ENCODE measurements at regions not wholly inside any gene's neighbourhood (a gene's known extent, or its start where the extent isn't known, plus 50 kb on each side); places are given as distances from the start of the nearest gene placed in this dataset.

DNA sequence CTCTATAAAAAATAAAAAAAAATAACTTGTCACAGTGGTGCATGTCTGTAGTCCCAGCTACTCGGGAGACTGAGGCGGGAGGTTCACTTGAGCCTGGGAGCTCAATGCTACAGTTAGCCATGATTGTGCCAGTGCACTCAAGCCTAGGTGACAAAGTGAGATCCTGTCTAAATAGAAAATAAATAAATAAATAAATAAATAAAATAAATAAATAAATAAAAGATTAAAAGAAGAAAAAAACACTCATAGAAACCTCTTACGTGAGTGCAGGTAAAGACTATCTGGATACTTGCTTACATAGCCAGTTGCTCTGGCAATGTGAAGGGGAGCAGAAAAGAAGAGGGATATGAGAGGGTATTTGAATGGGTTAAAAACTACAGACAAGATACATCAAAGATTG is 242.5 kb upstream of the PCDH15 start:
- H3K4me3 ChIP-seq = no peak overlapping the region
- no peak for DNase-seq (ENCODE audit: low spot score in 2 of 2)
- no peaks in the 10 kb centered on the region for H3K36me3 ChIP-seq
- TF ChIP-seq POLR2A (IDR thresholded peaks at IDR 0.05) = no peak
- TF ChIP-seq EP300 (IDR thresholded peaks at IDR 0.05) = no peak
- TF ChIP-seq, protein P1, sequence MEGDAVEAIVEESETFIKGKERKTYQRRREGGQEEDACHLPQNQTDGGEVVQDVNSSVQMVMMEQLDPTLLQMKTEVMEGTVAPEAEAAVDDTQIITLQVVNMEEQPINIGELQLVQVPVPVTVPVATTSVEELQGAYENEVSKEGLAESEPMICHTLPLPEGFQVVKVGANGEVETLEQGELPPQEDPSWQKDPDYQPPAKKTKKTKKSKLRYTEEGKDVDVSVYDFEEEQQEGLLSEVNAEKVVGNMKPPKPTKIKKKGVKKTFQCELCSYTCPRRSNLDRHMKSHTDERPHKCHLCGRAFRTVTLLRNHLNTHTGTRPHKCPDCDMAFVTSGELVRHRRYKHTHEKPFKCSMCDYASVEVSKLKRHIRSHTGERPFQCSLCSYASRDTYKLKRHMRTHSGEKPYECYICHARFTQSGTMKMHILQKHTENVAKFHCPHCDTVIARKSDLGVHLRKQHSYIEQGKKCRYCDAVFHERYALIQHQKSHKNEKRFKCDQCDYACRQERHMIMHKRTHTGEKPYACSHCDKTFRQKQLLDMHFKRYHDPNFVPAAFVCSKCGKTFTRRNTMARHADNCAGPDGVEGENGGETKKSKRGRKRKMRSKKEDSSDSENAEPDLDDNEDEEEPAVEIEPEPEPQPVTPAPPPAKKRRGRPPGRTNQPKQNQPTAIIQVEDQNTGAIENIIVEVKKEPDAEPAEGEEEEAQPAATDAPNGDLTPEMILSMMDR (IDR thresholded peaks at IDR 0.05) = no peak
- no peaks in the 10 kb centered on the region for H3K27me3 ChIP-seq
- H3K4me1 ChIP-seq = no peaks in the 10 kb centered on the region
- H3K9me3 ChIP-seq = no peaks in the 10 kb centered on the region
- WGBS, 2 donors = 94 to 95% methylated on average over 3 of the region's 3 CpGs
- no peak overlapping the region for H3K27ac ChIP-seq

GRCh38 chr10:55033061-55033460 is 232.0 kb upstream of the PCDH15 start:
- H3K36me3 ChIP-seq = no peaks in the 10 kb centered on the region
- DNase-seq (ENCODE audit: low spot score in 2 of 2) = no peak
- WGBS, 2 donors = 98 to 100% methylated on average over 4 of the region's 4 CpGs
- TF ChIP-seq, protein P1 (IDR thresholded peaks at IDR 0.05) = no peak
- TF ChIP-seq POLR2A (IDR thresholded peaks at IDR 0.05) = no peak
- no peak for TF ChIP-seq EP300 (IDR thresholded peaks at IDR 0.05)
- H3K27me3 ChIP-seq = no peaks in the 10 kb centered on the region
- H3K27ac ChIP-seq = no peak overlapping the region
- no peaks in the 10 kb centered on the region for H3K4me1 ChIP-seq
- no peak overlapping the region for H3K4me3 ChIP-seq
- no peaks in the 10 kb centered on the region for H3K9me3 ChIP-seq

DNA sequence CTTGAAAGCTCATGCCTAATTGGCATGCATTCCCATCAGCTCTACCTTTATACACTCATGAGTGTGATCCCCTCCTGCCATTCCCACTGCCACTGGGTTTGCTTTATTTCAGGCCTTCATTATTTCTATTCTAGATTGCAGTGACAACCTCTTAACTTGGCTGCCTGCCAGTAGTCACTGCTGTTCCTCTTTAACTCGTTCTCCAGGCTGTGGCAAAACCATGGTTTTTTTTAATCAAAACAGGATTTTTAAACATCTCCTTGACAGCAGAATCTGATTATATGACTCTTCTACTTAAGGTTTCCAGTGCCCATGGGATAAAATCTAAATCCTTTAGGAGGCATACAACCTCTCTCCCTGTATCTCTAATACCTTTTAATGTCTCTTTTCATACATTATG is 223.7 kb upstream of the PCDH15 start:
- WGBS, 2 donors = 0 to 4% methylated on average over 1 of the region's 1 CpG
- H3K4me1 ChIP-seq = no peaks in the 10 kb centered on the region

DNA sequence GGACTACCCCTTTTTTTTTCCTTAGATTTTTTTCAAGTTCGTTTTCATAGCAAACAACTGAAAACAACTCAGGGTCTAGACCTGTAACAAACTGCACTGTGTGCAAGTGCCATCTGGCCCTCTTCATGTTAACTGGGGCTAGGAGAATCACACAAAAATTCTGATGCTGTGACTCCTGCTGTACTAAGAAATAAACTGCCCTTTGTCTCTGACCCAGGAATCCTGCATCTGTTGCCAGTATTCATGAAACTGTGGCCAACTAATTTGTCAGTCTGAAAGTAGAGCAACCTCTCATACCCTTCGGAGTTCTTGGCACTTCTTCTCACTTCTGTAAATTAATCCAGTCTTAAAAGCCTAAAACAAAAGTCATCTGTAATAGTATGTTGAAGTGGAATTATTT is 218.4 kb upstream of the PCDH15 start:
- Histone ChIP-seq H3K36me3 (no peaks in the 10 kb centered on the region), H3K27ac (no peak overlapping the region), H3K4me1 (no peaks in the 10 kb centered on the region), H3K4me3 (no peak overlapping the region), H3K9me3 (no peaks in the 10 kb centered on the region), H3K27me3 (no peaks in the 10 kb centered on the region)
- no peak for DNase-seq (ENCODE audit: low spot score in 2 of 2)
- WGBS, 2 donors = 19 to 20% methylated on average over 2 of the region's 2 CpGs
- no peak for TF ChIP-seq EP300 (IDR thresholded peaks at IDR 0.05)
- TF ChIP-seq POLR2A (IDR thresholded peaks at IDR 0.05) = no peak
- TF ChIP-seq, protein P1 (IDR thresholded peaks at IDR 0.05) = no peak

More for the DNA sequence above, 223.7 kb upstream of the PCDH15 start:
- DNase-seq (ENCODE audit: low spot score in 2 of 2) = no peak
- no peak overlapping the region for H3K4me3 ChIP-seq
- no peak overlapping the region for H3K27ac ChIP-seq
- no peak for TF ChIP-seq EP300 (IDR thresholded peaks at IDR 0.05)
- TF ChIP-seq POLR2A (IDR thresholded peaks at IDR 0.05) = no peak
- TF ChIP-seq, protein P1 (IDR thresholded peaks at IDR 0.05) = no peak
- H3K36me3 ChIP-seq = no peaks in the 10 kb centered on the region
- H3K9me3 ChIP-seq = no peaks in the 10 kb centered on the region
- H3K27me3 ChIP-seq = no peaks in the 10 kb centered on the region

- no peak for DNase-seq (ENCODE audit: low spot score in 2 of 2)
- no peaks in the 10 kb centered on the region for H3K4me1 ChIP-seq
- no peak overlapping the region for H3K27ac ChIP-seq
- no peak overlapping the region for H3K4me3 ChIP-seq
- no peaks in the 10 kb centered on the region for H3K9me3 ChIP-seq
- no peaks in the 10 kb centered on the region for H3K36me3 ChIP-seq
- H3K27me3 ChIP-seq = no peaks in the 10 kb centered on the region
- no peak for TF ChIP-seq EP300 (IDR thresholded peaks at IDR 0.05)
- TF ChIP-seq, protein P1 (IDR thresholded peaks at IDR 0.05) = no peak
- no peak for TF ChIP-seq POLR2A (IDR thresholded peaks at IDR 0.05)
Measured at GRCh38 chr10:55013318-55013717, 212.3 kb upstream of the PCDH15 start.

All from tibial nerve (tissue), 4 donors.